Endothelial cell of umbilical vein (primary cell): ENCODE measurements at regions not wholly inside any gene's neighbourhood (a gene's known extent, or its start where the extent isn't known, plus 50 kb on each side); places are given as distances from the start of the nearest gene placed in this dataset.

Experiments
- BruUV-seq: library from RNA; stranded (reverse); fragments of 400-500 nt; replicated peaks from 2 replicates; lab custom pipeline; 2021; lab: Mats Ljungman, UMichigan
- CTCF ChIA-PET: fragments of 300-600, 350-600 bp; sonication (Branson Sonifier 250); formaldehyde crosslinking; loops from one replicate; lab custom pipeline; 2021; ENCODE audit warnings: antibody characterized with exemption, inconsistent platforms; lab: Charles Lee
- POLR2A ChIA-PET: fragments of 300-600, 350-600 bp; sonication (Branson Sonifier 250); formaldehyde crosslinking; loops from one replicate; lab custom pipeline; 2021; ENCODE audit warnings: antibody characterized with exemption, inconsistent platforms; lab: Charles Lee
- DNase-seq: peaks from one replicate; pipeline ENCODE4 v3.0.0-alpha.2; 2011; ENCODE audit warnings: low read depth, low spot score
- FAIRE-seq: peaks from 2 replicates; lab custom pipeline; 2011; peaks lifted over from hg19 to GRCh38; lab: Jason Lieb, UNC
- H2AFZ ChIP-seq: 2 replicates; pipeline ENCODE4 v1.6.0; 2012; ENCODE audit warnings: low read depth, low read length, control low read depth, inconsistent platforms
- H3K27ac ChIP-seq: 2 replicates; pipeline ENCODE4 v1.5.1; 2011; ENCODE audit warnings: low read depth, mild to moderate bottlenecking, control low read depth, low read length, moderate library complexity; ENCODE audit not compliant: insufficient read depth
- H3K27me3 ChIP-seq, 2 experiments: 2 replicates each; pipeline versions ENCODE4 v1.6.0 to v1.6.1; 2011; ENCODE audit warnings: low read length in 2 of 2, mixed read lengths in 1 of 2; ENCODE audit not compliant: control insufficient read depth in 2 of 2, insufficient read depth in 2 of 2
- H3K36me3 ChIP-seq, 2 experiments: 2 replicates in 1 of 2; 3 replicates in 1 of 2; pipeline ENCODE4 v1.5.1; 2011; ENCODE audit warnings: low read length in 2 of 2, mild to moderate bottlenecking in 1 of 2, moderate library complexity in 1 of 2; ENCODE audit not compliant: control insufficient read depth in 2 of 2, insufficient read depth in 2 of 2; ENCODE audit errors: extremely low read depth in 1 of 2
- H3K4me1 ChIP-seq: 3 replicates; pipeline ENCODE4 v1.5.1; 2011; ENCODE audit warnings: mild to moderate bottlenecking, low read length; ENCODE audit not compliant: control insufficient read depth, insufficient read depth; ENCODE audit errors: extremely low read depth
- H3K4me2 ChIP-seq: 2 replicates; pipeline ENCODE4 v1.6.1; 2011; ENCODE audit warnings: low read length, control low read depth, mixed read lengths; ENCODE audit not compliant: insufficient read depth
- H3K4me3 ChIP-seq, 3 experiments: fragments of 200-600 bp in 1 of 3; sonication (generic), shearing (Covaris generic) in 1 of 3; replicated peaks in 1 of 3; 2 replicates each; pipeline ENCODE4 v1.5.1; 2011 to 2016; ENCODE audit warnings: control low read depth in 3 of 3, low read length in 3 of 3, mild to moderate bottlenecking in 2 of 3, inconsistent platforms in 1 of 3, low read depth in 1 of 3, moderate library complexity in 1 of 3; ENCODE audit not compliant: insufficient read depth in 1 of 3
- H3K79me2 ChIP-seq: 2 replicates; pipeline ENCODE4 v1.6.0; 2012; ENCODE audit warnings: low read length, inconsistent platforms; ENCODE audit not compliant: control insufficient read depth, insufficient read depth
- H3K9ac ChIP-seq: replicated peaks from 2 replicates; pipeline ENCODE3; 2011; ENCODE audit warnings: low read length, control low read depth; ENCODE audit not compliant: insufficient read depth; ENCODE audit errors: extremely low read depth
- H3K9me1 ChIP-seq: replicated peaks from 3 replicates; pipeline ENCODE4 v1.6.0; 2011; ENCODE audit warnings: mild to moderate bottlenecking, low read length; ENCODE audit not compliant: control insufficient read depth, insufficient read depth; ENCODE audit errors: extremely low read depth
- H3K9me3 ChIP-seq: replicated peaks from 2 replicates; pipeline ENCODE4 v1.5.1; 2012; ENCODE audit warnings: low read length, inconsistent platforms; ENCODE audit not compliant: control insufficient read depth, insufficient read depth
- H4K20me1 ChIP-seq: replicated peaks from 2 replicates; pipeline ENCODE3; 2011; ENCODE audit warnings: mild to moderate bottlenecking, low read length; ENCODE audit not compliant: control insufficient read depth, insufficient read depth; ENCODE audit errors: extremely low read depth
- EZH2 ChIP-seq: IDR thresholded peaks from 2 replicates; pipeline ENCODE4 v1.6.1; 2012; ENCODE audit warnings: borderline replicate concordance, low read depth, mild to moderate bottlenecking, moderate library complexity, low read length, inconsistent platforms; ENCODE audit not compliant: severe bottlenecking
- FOS ChIP-seq: IDR thresholded peaks from 2 replicates; pipeline ENCODE4 v1.6.1; 2011; ENCODE audit warnings: mild to moderate bottlenecking, low read length, moderate library complexity, borderline replicate concordance; ENCODE audit not compliant: insufficient read depth
- GATA2 ChIP-seq: IDR thresholded peaks from 2 replicates; pipeline ENCODE4 v1.7.0; 2011; ENCODE audit warnings: low read depth, mild to moderate bottlenecking, moderate library complexity, mixed read lengths, low read length; ENCODE audit not compliant: insufficient read length, insufficient read depth
- JUN ChIP-seq: IDR thresholded peaks from 2 replicates; pipeline ENCODE4 v1.6.1; 2011; ENCODE audit warnings: borderline replicate concordance, low read depth; ENCODE audit not compliant: insufficient read length, insufficient read depth
- MYC ChIP-seq: IDR thresholded peaks from one replicate; pipeline ENCODE4 v1.6.1; 2011; ENCODE audit warnings: mild to moderate bottlenecking, low read depth, low read length
- POLR2A ChIP-seq: IDR thresholded peaks from 2 replicates; pipeline ENCODE4 v1.6.1; 2012; ENCODE audit warnings: low read depth, mild to moderate bottlenecking, control low read depth, low read length
- POLR2AphosphoS5 ChIP-seq: IDR thresholded peaks from 2 replicates; pipeline ENCODE4 v1.6.1; 2012; ENCODE audit warnings: low read depth, mild to moderate bottlenecking, control low read depth, low read length, moderate library complexity; ENCODE audit not compliant: insufficient read depth
- dilution Hi-C: fragments of 300-500 bp; cut with MboI; formaldehyde crosslinking; loops from one replicate; pipeline ENCODE4 v1.15.0; 2019; ENCODE audit warnings: low sequenced_read_pairs; ENCODE audit not compliant: extremely low pct_ligation_motif_present
- intact Hi-C: fragments of 100-400 bp; cut with micrococcal nuclease; formaldehyde crosslinking; loops from one replicate; pipeline ENCODE4 v1.10.0; 2022
- TF ChIP-seq, protein P1 (sequence below), 2 donors: IDR thresholded peaks; 1 replicate in 1 of 2; 2 replicates in 1 of 2; pipeline ENCODE4 v1.5.1; 2011; ENCODE audit warnings: low read length in 2 of 2, mild to moderate bottlenecking in 2 of 2, moderate library complexity in 2 of 2, control low read depth in 1 of 2, inconsistent platforms in 1 of 2, low read depth in 1 of 2; ENCODE audit not compliant: insufficient read depth in 1 of 2; ENCODE audit errors: extremely low read depth in 1 of 2
- TF ChIP-seq, protein P2 (sequence below): IDR thresholded peaks from 2 replicates; pipeline ENCODE4 v1.6.1; 2011; ENCODE audit not compliant: insufficient read depth, insufficient read length

DNA sequence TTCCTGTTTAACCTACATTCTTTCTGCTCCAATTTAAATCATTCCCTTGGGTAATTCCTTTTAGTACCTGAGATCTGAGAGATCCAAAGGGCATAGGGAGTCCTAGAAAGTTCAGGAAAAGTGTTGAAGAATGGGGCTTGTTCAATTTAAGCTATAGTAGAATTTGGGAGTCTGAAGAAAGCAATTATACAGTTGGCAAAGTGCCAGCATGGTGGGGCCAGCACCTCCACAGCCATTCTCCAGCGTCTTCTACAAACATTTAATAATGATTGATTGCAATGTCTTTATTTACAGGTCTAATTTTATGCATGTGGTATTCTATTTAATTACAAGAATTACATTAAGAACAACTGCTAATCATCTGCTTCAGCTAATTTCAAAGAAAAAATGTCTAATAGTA lies 957.7 kb upstream of the GYPC start:
- no peak overlapping the region for H3K27ac ChIP-seq
- no peaks in the 10 kb centered on the region for H3K4me1 ChIP-seq
- H3K9me1 ChIP-seq, result no peaks in the 10 kb centered on the region
- TF ChIP-seq JUN, result no peak
- TF ChIP-seq POLR2A, result no peak
- no peak for TF ChIP-seq EZH2
- H3K27me3 ChIP-seq, result no peaks in the 10 kb centered on the region
- ChIA-PET POLR2A (no interaction called here), CTCF (no interaction called here)
- no peak overlapping the region for H3K4me3 ChIP-seq
- no peak for FAIRE-seq
- H3K4me2 ChIP-seq, result no peak overlapping the region
- no peak for DNase-seq
- H3K79me2 ChIP-seq, result no peaks in the 10 kb centered on the region
- no peak overlapping the region for H3K9ac ChIP-seq
- H2AFZ ChIP-seq, result no peak overlapping the region
- dilution Hi-C loops, result no loop called here
- no peaks in the 10 kb centered on the region for H3K36me3 ChIP-seq
- intact Hi-C loops, result no loop called here
- BruUV-seq, result no TSS peak
- peaks cover 2% of the 10 kb centered on the region for H3K9me3 ChIP-seq
- no peaks in the 10 kb centered on the region for H4K20me1 ChIP-seq

DNA sequence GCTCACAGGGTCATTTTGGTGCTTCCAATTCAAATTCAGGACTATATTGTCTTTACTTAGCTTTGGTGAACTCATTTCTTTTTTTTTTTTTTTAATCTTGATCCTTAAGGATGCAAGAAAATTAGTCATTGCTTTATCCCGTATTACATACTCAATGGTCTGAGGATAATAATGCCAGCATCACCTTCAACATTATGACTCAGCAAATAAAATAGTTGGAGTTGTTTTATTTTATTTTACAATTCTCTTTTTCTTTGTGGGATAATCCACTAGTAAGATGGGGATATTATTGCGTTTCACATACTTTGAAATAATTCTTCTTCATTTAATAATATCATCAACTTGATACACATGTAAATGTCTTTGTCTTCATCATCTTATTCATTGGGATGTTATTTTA lies 954.9 kb upstream of the GYPC start:
- POLR2A ChIA-PET, result no interaction called here
- no peak overlapping the region for H3K9ac ChIP-seq
- H3K27ac ChIP-seq, result no peak overlapping the region
- no peak overlapping the region for H3K4me2 ChIP-seq
- no peaks in the 10 kb centered on the region for H3K79me2 ChIP-seq
- TF ChIP-seq JUN (no peak), MYC (no peak), GATA2 (no peak), EZH2 (no peak), FOS (no peak), POLR2A (no peak), POLR2AphosphoS5 (no peak)
- TF ChIP-seq, protein P1, sequence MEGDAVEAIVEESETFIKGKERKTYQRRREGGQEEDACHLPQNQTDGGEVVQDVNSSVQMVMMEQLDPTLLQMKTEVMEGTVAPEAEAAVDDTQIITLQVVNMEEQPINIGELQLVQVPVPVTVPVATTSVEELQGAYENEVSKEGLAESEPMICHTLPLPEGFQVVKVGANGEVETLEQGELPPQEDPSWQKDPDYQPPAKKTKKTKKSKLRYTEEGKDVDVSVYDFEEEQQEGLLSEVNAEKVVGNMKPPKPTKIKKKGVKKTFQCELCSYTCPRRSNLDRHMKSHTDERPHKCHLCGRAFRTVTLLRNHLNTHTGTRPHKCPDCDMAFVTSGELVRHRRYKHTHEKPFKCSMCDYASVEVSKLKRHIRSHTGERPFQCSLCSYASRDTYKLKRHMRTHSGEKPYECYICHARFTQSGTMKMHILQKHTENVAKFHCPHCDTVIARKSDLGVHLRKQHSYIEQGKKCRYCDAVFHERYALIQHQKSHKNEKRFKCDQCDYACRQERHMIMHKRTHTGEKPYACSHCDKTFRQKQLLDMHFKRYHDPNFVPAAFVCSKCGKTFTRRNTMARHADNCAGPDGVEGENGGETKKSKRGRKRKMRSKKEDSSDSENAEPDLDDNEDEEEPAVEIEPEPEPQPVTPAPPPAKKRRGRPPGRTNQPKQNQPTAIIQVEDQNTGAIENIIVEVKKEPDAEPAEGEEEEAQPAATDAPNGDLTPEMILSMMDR (IDR thresholded peaks at IDR 0.05; ENCODE audit: extremely low read depth in 1 of 2, insufficient read depth in 1 of 2, low read depth in 1 of 2, low read length in 2 of 2), result no peak
- TF ChIP-seq, protein P2, sequence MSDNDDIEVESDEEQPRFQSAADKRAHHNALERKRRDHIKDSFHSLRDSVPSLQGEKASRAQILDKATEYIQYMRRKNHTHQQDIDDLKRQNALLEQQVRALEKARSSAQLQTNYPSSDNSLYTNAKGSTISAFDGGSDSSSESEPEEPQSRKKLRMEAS, result no peak
- no peak for FAIRE-seq
- BruUV-seq, result no TSS peak
- H4K20me1 ChIP-seq, result no peaks in the 10 kb centered on the region
- dilution Hi-C loops (no loop called here), intact Hi-C loops (no loop called here)
- H3K9me1 ChIP-seq, result no peaks in the 10 kb centered on the region
- CTCF ChIA-PET, result no interaction called here
- no peak for DNase-seq
- peaks cover 4% of the 10 kb centered on the region for H3K9me3 ChIP-seq
- no peaks in the 10 kb centered on the region for H3K36me3 ChIP-seq
- no peak overlapping the region for H3K4me3 ChIP-seq
- H2AFZ ChIP-seq, result no peak overlapping the region
- H3K4me1 ChIP-seq, result no peaks in the 10 kb centered on the region
- no peaks in the 10 kb centered on the region for H3K27me3 ChIP-seq
